ENCODE measurements at regions not wholly inside any gene's neighbourhood (a gene's known extent, or its start where the extent isn't known, plus 50 kb on each side); places are given as distances from the start of the nearest gene placed in this dataset.

GRCh38 chrX:39636481-39636880 lies 461.3 kb downstream of the BCOR start:
- Histone ChIP-seq H3K4me3 (ENCODE audit: control insufficient read depth in 2 of 3, extremely low read depth in 1 of 3, insufficient read depth in 2 of 3, low read depth in 1 of 3, low read length in 3 of 3) (no peak overlapping the region), H4K20me1 (ENCODE audit: control insufficient read depth, extremely low read depth, insufficient read depth, low read length) (no peaks in the 10 kb centered on the region)
- DNase-seq (ENCODE audit: low read depth, low spot score), result no peak

GRCh38 chrX:39638526-39638925 lies 459.2 kb downstream of the BCOR start:
- FAIRE-seq (no peak), DNase-seq (ENCODE audit: low read depth, low spot score) (no peak)
- dilution Hi-C loops (cut with MboI; ENCODE audit: extremely low pct_ligation_motif_present, low sequenced_read_pairs), result no loop called here
- Histone ChIP-seq H3K4me3 (ENCODE audit: control insufficient read depth in 2 of 3, extremely low read depth in 1 of 3, insufficient read depth in 2 of 3, low read depth in 1 of 3, low read length in 3 of 3) (no peak overlapping the region), H3K79me2 (ENCODE audit: control insufficient read depth, insufficient read depth, low read length) (no peaks in the 10 kb centered on the region), H3K9ac (ENCODE audit: control insufficient read depth, extremely low read depth, insufficient read depth, low read length) (no peak overlapping the region), H2AFZ (ENCODE audit: control insufficient read depth, low read length) (no peak overlapping the region), H3K36me3 (ENCODE audit: control insufficient read depth in 2 of 2, extremely low read depth in 1 of 2, insufficient read depth in 2 of 2, low read length in 2 of 2) (no peaks in the 10 kb centered on the region), H3K27ac (ENCODE audit: control insufficient read depth, insufficient read depth, low read length) (no peak overlapping the region), H3K27me3 (ENCODE audit: control insufficient read depth, extremely low read depth, insufficient read depth, low read length) (peaks cover 3% of the 10 kb centered on the region), H3K4me2 (ENCODE audit: control insufficient read depth, extremely low read depth, insufficient read depth, low read depth, low read length) (no peak overlapping the region), H3K4me1 (ENCODE audit: control insufficient read depth, extremely low read depth, insufficient read depth, low read length) (no peaks in the 10 kb centered on the region), H4K20me1 (ENCODE audit: control insufficient read depth, extremely low read depth, insufficient read depth, low read length) (no peaks in the 10 kb centered on the region), H3K9me3 (ENCODE audit: control insufficient read depth, low read depth, low read length) (no peaks in the 10 kb centered on the region), H3K9me1 (ENCODE audit: control insufficient read depth, extremely low read depth, insufficient read depth, low read length) (no peaks in the 10 kb centered on the region)
- TF ChIP-seq CTCF (optimal IDR thresholded peaks at IDR 0.05 in 1 of 3, IDR thresholded peaks at IDR 0.05 in 1 of 3, conservative IDR thresholded peaks at IDR 0.05 in 1 of 3; ENCODE audit: extremely low read depth in 1 of 3, insufficient read depth in 2 of 3, low read length in 3 of 3) (no peak), EZH2 (IDR thresholded peaks at IDR 0.05; ENCODE audit: low read length) (no peak)

More at GRCh38 chrX:39636481-39636880, 461.3 kb downstream of the BCOR start:
- dilution Hi-C loops (cut with MboI; ENCODE audit: extremely low pct_ligation_motif_present, low sequenced_read_pairs), result no loop called here
- Histone ChIP-seq H3K4me2 (ENCODE audit: control insufficient read depth, extremely low read depth, insufficient read depth, low read depth, low read length) (peak overlapping the region; percentile 10), H3K27ac (ENCODE audit: control insufficient read depth, insufficient read depth, low read length) (no peak overlapping the region), H3K9me1 (ENCODE audit: control insufficient read depth, extremely low read depth, insufficient read depth, low read length) (no peaks in the 10 kb centered on the region), H3K4me1 (ENCODE audit: control insufficient read depth, extremely low read depth, insufficient read depth, low read length) (no peaks in the 10 kb centered on the region), H3K79me2 (ENCODE audit: control insufficient read depth, insufficient read depth, low read length) (no peaks in the 10 kb centered on the region), H2AFZ (ENCODE audit: control insufficient read depth, low read length) (peak overlapping the region; percentile 22), H3K9me3 (ENCODE audit: control insufficient read depth, low read depth, low read length) (no peaks in the 10 kb centered on the region), H3K36me3 (ENCODE audit: control insufficient read depth in 2 of 2, extremely low read depth in 1 of 2, insufficient read depth in 2 of 2, low read length in 2 of 2) (no peaks in the 10 kb centered on the region), H3K9ac (ENCODE audit: control insufficient read depth, extremely low read depth, insufficient read depth, low read length) (no peak overlapping the region), H3K27me3 (ENCODE audit: control insufficient read depth, extremely low read depth, insufficient read depth, low read length) (no peaks in the 10 kb centered on the region)
- FAIRE-seq, result no peak
- no peak for TF ChIP-seq CTCF (optimal IDR thresholded peaks at IDR 0.05 in 1 of 3, IDR thresholded peaks at IDR 0.05 in 1 of 3, conservative IDR thresholded peaks at IDR 0.05 in 1 of 3; ENCODE audit: extremely low read depth in 1 of 3, insufficient read depth in 2 of 3, low read length in 3 of 3)
- TF ChIP-seq EZH2 (IDR thresholded peaks at IDR 0.05; ENCODE audit: low read length), result no peak

Measured in keratinocyte (primary cell).